Kidney capillary endothelial cell (primary cell): ENCODE measurements at regions not wholly inside any gene's neighbourhood (a gene's known extent, or its start where the extent isn't known, plus 50 kb on each side); places are given as distances from the start of the nearest gene placed in this dataset.

Experiments
- DNase-seq: peaks from one replicate; pipeline ENCODE4 v3.0.0-alpha.2; 2018; ENCODE audit warnings: low spot score

DNA sequence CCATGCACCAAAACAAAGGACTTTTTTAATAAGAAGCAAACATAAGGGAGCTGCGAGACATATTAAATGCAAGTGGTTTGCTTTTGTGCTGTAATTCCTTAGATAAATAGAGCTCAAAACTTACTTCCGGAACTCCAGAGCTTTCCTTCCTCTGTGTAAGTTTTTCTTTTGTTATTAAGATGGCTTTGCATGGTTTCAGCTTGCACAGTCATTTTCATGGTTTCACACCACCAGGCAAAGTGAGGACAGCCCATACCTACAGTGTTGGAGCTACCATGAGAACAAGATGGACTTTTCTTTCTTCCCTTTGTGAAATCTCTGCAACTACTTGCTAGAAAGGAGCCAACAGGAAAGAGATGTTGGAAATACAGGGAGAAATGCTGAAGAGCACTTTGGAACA is 368.0 kb downstream of the SETD4 start:
- no peak for DNase-seq

DNA sequence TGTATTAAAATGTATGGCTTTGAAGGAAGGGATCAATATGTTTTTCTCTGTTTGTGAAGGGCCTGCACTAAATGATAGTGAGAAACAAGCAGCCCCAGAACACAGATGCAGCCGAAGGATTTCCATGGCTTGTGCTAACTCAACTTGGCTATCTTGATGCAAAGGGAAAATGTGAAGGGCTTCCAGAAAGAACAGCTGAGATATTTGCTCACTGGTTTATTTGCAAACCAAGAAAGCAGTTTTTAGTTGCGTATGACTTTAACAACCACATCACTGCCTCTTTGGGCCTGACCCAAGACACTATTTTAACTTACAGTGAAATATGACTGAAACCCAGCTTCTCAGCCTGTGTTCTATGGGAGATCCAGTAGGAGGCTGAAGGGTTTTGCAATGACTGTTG is 369.9 kb downstream of the SETD4 start:
- no peak for DNase-seq

DNA sequence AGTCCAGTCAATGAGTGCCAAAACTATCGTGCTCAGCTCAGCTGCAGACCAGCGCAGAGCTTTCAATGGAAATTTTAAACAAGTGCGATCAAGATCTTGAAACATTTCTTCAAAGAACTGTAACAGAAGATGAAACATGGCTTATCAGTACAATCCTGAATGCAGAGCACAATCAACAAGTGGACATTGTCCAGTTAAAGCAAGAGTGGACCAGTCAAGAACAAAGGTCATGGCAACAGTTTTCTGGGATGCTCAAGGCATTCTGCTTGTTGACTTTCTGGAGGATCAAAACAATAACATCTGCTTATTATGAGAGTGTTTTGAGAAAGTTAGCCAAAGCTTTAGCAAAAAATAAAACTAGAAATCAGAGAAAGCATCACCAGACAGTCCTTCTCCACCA is 374.2 kb downstream of the SETD4 start:
- DNase-seq = no peak

DNA sequence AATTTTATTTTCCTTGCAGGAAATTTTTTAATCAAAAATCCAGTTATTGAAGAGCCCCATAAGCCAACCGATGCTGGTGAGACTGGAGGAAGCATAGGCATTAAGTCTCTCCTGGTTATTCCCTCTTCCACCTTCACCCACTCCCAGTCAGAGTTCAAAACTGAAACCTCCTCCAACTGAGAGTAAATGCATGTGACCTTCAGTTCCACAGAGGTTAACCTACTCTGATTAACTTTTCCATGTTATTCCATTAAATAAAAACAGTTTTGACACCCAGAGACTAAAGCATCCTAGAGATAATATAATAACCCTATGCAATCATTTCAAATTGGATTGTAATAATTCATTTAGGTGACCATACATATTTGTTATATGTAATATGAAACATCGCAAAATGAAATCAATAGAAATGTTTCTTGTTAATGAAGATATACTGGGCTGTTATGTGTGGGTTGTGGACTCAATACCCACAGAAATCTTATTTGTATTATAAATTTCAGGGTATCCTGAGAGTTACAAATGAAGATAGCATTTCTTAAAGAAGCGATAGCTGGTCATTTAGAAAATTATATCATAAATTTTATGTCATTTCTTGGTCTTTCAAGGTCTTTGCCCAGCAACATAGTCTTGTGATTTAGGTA is 376.5 kb downstream of the SETD4 start:
- no peak for DNase-seq

DNA sequence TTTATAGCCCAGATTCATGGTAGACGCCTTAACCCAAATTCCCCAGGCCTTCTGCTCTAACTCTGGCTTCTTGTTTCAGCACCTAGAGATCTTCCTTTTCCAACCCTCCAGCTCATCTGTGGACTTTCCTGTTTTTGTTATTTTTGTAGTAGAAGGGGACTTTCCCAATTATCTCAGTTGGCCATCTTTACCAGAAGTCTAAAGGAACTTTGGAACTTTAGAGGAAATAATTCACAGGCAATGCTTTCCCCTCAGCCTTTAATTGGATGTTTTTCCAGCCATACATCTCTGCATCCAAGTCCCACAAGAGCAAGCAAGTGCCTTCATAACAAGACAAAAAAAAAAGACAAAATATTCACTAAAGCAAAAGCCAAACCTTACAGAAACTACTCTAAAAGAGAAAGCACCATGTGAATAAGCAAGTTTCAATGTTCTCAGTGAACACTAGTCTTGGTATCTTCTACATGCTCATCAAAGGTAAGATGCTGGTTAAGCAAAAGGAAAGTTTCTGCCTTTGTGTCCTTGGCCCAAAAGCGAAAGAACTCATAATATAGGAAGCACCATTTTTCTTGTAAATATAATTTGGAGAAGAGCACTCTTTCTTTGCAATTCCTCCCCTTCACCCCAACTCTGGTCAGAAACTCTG is 377.3 kb downstream of the SETD4 start:
- no peak for DNase-seq

DNA sequence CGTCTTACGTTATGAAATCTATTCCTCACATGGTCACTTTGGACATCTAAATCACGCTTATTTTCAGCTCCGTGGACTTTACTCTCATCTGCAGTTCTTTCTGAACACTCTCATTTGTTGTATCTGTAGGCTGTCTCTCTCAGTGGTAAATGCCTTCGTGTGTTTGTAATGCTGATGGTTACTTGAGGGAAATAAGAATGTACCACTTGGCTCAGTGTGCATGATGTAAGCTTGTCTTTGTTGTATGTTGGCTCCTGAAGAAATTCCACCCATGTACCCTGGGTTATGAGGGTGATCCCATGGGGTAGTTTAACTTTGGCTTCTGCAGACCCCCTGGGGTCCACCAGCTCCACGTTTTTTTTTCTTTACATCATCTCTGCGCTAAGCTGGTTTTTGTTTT is 378.4 kb downstream of the SETD4 start:
- DNase-seq = no peak

DNA sequence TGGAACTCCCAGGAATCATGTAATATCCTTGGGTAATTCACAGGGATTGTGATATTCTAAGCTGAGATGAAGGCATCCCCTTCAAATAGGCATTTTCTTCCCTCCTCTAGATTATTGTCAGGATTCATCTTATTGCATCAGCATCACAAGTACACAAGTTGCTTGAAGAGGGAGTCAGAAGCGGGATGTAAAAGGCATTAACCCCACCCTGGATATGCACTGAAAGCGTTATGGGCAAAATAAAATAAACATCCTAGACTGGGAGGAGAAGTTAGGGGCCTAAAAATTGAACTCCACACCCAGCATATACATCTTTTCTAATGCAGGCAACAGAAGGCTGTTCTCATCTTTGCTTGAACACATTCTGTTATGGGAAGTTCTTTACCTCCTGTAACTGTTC is 381.2 kb downstream of the SETD4 start:
- no peak for DNase-seq

DNA sequence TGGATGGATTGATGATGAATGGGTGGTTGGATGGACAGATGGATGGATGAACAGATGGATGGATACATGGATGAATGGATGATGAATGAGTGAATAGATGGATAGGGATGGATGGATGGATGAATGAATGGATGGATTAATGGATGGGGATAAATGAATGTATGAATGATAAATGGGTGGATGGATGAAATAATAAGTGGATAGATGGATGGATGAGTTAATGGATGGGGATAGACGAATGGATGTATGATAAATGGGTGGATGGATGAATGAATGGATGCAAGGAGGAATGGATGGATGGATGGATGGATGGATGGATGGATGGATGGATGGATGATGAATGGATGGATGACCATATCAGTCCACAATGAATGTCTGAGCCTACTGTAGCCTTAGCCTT is 381.9 kb downstream of the SETD4 start:
- no peak for DNase-seq

DNA sequence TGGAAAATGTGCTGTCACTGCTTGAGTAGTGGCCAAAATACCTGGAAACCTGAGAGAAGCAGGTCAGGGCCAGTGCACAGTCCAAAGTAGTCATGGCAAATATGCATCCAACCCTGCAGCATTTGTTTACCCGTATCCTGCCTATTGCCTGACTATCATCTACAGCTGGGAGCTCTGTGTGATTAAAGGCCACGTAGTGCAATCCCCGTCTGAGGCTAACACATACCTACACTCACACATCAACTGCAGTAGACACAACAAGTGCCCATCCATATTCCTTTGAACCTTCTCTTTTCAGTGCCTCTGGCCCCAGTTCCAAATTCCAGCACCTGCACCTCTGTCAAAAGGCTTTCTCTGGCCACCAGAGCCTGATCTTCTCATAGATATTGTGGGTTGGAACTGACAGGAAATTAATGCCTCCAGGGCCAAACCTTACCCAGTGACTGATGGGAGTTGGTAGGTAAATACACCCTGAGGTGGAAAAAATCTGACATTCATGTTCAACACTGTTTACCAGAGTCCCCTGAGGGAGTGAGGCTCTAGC is 383.0 kb downstream of the SETD4 start:
- DNase-seq = no peak

DNA sequence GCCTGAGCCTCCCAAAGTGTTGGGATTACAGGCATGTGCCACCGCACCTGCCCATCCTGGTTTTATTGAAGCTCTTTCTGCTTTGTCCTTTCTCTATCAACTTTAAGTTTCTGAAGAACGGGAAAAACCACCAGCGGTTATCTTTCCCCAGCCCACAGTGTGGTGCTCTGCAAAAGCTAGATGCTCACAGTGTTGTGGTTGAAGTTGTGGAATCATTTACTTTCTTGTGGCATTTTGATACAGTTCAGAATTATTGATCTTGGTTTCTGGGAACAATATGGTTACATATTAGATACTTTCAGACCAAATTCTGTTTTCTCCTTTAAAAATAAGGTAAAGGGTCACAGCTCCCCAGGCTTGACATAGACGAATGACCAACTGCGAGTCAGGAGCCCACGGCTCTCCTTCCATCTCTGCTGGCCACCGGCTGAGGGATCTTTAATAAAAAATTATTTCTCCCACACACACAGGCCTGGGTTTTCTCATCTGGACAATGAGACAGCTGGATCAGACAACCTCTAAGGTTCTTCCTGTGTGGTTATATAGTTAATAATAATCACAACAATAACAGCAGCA is 385.3 kb downstream of the SETD4 start:
- no peak for DNase-seq

DNA sequence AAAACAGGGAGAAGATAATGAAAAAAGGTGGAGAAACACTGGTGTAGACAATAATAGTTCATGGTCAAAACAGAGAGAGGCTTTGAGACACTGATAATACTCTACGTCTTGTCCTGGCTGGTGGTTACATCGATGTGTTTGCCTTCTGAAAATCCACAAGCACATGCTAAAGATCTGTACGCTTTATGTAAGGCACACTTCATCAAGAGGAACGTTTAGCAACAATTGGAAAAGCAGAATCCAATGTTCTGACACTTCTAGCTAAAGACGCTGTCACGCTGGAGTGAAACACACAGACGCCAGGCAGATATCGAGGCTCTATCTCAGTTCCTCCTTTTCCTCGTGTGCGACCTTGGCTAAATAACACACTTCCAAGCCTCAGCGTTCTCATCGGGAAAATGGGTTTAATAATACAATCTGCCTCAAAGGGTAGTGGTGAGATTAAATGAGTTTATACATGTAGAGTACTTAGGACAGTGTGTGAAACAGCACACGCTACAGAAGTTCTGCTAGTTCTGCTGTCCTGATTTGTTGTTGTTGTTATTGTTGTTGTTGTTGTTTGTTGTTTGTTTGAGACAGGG is 386.1 kb downstream of the SETD4 start:
- no peak for DNase-seq

DNA sequence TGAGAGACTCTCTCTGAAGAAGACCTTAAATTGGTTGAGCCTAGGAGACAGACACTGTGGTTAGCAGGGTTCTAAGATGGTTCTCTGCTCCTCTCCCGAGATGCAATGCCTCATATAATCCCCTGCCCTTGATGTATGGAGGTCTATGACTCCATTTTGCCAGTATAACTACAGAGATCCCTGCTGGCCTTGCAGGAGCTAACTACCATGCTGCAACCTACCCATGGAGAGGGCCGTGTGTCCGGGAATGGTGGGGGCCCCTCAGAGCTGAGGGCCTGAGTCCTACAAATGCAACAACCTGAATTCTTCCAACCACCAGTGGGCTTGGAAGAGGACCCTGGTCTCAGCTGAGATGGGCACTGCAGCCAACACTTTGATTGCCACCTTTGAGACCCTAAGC is 388.0 kb downstream of the SETD4 start:
- DNase-seq = no peak

DNA sequence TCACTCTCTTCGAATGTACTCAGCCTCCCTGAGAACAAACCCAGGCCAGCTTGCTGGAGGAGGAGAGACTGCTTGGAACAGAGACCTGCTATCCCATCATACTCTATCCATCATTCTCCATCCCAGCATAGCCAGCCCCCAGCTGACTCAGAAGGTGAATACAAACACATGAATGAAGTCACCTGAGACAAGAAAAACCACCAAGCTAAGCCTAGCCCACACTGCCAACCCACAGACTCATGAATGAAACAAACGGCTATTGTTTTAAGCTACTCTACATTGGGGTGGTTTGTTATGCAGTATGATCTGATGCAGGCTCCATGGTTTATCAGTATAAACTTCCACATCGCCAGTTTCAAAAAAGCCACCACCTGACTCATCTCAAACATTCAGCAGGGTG is 395.6 kb downstream of the SETD4 start:
- no peak for DNase-seq

DNA sequence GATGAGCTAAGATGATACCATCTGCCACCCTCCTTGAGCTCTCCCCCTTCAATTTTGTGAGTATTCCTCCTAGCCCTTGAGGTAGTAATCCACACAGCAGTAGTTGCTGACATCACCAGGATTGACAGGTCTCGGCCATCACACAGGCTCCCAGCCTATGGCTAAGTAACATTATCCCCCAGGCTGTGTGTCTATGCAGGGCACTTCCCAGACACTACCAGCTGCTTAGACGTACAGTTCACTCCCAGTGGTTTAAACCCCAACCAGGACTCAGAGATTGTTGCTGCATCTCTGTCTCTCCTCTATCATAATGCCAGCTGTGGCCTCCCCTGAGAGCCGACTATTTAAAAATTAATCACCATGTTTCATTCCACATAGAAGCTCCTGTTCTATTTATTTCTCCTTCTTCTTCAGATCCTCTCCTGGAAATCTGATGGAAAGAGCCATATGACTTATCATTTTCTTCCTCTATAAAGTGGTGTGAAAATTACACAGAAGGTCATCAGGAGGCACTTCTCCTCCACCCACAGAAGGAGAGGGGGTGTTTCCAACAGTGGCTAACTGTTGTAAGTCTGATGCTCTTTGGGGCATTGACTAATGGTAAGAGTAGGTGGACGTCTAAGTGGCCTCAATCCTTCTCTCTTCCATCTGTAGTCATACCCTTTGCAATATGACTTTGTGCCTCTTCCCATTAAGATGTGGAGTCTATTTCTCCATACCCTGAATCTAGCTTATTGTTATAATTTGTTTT is 396.3 kb downstream of the SETD4 start:
- DNase-seq = no peak

DNA sequence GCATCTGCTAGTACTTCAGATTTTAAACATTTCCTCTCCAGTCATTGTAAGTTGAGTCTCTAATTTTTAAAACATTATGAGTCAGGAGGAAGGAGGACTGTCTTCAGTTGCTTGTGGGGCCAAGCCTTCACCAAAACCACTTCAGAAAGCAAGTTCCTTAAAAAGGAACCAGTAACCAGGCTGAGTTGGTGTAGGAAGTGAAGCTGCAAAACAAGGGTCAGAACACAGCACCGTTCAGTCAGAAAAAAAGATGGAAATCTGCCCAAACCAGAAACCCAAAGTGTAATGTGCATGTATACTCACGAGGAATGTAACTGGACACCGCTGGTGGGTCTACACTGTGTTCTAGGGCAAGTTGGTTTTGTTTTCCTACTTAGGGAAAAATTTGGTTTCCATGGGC is 402.1 kb downstream of the SETD4 start:
- no peak for DNase-seq

DNA sequence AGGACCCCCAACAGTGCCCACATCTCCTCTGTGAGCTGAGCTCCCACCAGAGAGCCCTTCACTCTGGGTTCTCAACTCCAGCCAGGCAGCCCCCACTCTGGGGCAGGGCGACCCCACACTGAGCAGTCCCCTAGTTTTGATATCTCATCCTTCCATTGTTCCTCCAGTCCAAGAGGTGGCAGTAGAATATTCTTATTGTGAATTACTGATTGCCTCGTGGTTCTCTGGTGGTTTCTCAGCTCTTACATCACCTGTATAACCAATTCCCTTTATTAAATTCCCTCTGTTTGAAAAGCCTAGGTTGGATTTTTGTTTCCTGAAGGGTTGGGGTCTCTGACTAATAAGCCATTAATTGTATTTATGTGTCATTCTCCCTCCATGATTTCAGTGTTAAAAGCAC is 407.5 kb downstream of the SETD4 start:
- DNase-seq = no peak

DNA sequence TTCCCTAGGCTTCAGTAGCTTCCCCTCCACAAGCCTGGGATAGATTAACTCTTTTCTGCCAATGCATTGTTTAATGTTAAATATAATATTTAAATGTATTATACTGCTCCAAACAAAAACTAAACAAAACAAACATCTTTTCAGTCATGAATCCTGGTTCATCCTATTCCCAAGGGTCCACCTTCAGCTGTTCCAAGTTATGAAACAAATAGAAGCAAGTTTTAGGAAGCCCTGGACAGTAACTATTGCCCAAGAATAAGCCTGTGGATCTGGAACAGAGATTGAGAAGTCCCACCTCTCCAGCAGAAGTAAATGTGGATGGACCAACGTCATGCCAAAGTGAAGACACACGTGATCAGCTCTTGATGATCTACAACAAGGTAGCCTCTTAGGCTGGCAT is 408.1 kb downstream of the SETD4 start:
- no peak for DNase-seq

DNA sequence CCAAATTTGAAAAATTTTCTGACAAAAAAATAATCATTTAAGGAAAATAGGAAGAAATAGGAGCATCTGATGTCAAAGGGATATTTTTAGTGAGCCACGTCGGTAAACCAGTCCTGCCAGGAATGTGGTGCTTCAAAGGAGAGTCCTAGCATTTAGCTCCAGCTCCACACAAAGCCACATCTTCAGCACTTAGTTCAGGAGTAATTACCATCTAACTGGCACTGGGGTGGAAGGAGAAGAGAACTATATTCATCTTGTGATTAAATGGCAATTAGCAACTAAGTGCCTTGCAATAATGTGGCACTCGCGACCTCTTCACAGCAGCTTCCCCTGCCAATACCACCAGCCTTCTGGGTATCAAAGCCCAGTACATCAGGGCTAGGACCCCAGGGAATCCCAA is 409.1 kb downstream of the SETD4 start:
- no peak for DNase-seq

DNA sequence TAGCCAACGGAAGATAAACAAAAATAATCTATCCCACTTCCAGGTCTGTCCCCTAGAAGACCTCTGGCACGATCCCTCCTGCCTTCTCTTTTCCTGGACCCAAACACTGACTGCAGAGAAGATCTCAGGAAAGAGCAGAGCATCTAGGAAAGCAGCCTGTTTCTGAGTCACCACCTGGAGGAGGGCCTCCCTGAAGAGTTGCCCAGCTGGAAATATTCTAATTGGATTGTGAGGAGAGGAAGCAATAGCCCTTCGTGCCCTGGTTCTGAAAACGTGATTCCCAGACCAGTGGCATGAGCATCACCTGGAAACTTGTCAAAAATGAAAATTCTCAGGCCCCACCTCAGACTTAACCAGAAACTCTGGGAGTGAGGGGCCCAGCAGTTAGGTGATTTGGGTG is 411.1 kb downstream of the SETD4 start:
- no peak for DNase-seq

DNA sequence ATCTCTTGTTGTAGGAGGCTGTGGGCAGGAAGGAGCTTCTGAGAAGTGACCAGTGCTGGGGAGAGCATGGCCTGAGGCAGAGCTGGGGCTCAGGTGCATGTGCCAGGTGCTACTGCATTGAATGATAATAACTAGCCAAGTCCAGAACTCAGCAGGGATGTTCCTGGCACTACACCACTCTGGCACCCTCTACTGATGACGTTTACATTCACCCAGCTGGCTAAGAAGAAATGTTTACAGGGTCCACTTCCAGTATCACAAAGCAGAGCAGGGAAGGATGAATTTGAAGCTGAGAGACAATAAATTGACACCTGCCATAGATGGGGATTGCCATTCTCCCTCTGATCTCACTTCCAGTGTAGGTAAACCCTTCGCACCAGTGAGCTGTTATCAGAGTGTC is 411.8 kb downstream of the SETD4 start:
- DNase-seq = no peak

DNA sequence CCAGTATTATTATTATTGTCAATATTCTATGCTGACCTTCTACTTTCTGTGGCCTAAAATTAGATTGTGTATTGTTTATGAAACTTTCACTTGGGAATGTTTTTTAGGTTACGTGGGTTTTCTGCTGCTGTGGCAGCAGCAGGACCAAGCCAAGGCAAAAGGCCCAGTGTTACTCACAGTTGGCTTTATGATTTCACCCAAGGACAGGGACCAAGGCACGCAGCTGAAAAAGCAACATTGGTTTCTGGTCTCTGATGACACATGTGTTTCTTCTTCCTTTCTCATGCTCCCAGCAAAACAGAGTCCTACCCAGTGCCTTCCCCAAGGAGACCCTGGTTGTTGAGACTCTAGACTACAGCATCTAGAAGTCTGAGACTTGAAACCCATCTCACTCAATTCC is 413.7 kb downstream of the SETD4 start:
- no peak for DNase-seq

DNA sequence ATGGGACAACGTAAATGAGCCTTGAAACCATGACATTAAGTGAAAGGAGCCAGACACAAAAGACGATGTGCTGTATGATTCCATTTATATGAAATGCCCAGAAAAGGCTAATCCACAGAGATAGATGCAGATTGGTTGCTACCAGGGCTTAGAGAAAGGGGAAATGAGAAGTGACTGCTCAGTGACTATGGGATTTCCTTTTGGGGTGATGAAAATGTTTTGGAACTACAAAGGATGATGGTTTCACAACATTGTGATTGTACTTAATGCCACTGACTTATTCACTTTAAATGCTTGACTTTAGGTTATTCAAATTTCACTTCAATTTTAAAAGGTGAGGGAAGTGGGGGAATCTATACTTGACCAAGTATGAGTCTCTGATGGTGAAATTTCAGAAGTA is 414.3 kb downstream of the SETD4 start:
- DNase-seq = no peak

DNA sequence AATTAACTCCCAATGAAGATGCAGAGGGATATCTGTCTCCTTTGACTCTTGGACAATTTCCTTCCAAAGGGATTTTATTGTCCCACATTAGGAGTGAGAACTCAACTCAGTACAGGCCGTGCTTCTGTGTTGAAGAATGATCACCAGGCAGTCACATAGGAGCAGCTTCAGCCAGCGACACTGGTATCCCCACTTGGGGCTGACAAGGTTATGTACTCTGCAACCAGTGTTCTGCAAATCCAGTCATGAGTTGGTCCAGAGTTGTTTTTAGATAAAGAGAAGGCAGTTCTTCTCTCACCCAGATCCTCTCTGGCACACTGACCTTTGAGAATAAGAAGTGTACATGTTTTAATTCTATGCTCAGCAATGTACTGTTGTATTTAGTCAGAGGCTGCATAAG is 415.8 kb downstream of the SETD4 start:
- no peak for DNase-seq
